ENCODE measurements at regions not wholly inside any gene's neighbourhood (a gene's known extent, or its start where the extent isn't known, plus 50 kb on each side); places are given as distances from the start of the nearest gene placed in this dataset.

- no peak for TF ChIP-seq CEBPZ (IDR thresholded peaks at IDR 0.05; ENCODE audit: low read depth, low read length)
These were observed 467.7 kb upstream of the CELF4 start (continued) for GRCh38 chr18:38033282-38033681.

- no peak overlapping the region for H3K4me2 ChIP-seq (ENCODE audit: control insufficient read depth, insufficient read depth)
- no peak for FAIRE-seq
- ATAC-seq = no peak
- no peaks in the 10 kb centered on the region for H3K9me3 ChIP-seq (replicated peaks; ENCODE audit: control insufficient read depth, insufficient read depth, low read length)
- POLR2A ChIA-PET = no interaction called here
- RAD21 ChIA-PET (ENCODE audit: unreplicated experiment) = no interaction called here
- intact Hi-C loops (cut with micrococcal nuclease; ENCODE audit: unreplicated experiment) (no loop called here), in situ Hi-C loops (cut with MboI) (no loop called here)
- H3K27ac ChIP-seq (ENCODE audit: control insufficient read depth, insufficient read depth) = no peak overlapping the region
- DNase-seq (ENCODE audit: low read depth, low spot score) = no peak
- no peaks in the 10 kb centered on the region for H3K79me2 ChIP-seq (ENCODE audit: control insufficient read depth, insufficient read depth, low read length)
- no peaks in the 10 kb centered on the region for H3K36me3 ChIP-seq (ENCODE audit: control insufficient read depth in 2 of 2, insufficient read depth in 2 of 2, low read length in 1 of 2)
- no peak overlapping the region for H3K4me3 ChIP-seq
- H3K4me1 ChIP-seq (ENCODE audit: control insufficient read depth, insufficient read depth, low read length) = no peaks in the 10 kb centered on the region
- H3K9ac ChIP-seq (ENCODE audit: control insufficient read depth, insufficient read depth, low read length) = no peak overlapping the region
- H2AFZ ChIP-seq (ENCODE audit: control insufficient read depth, low read depth, low read length) = no peak overlapping the region
- CTCF ChIA-PET = no interaction called here
- H4K20me1 ChIP-seq (ENCODE audit: control insufficient read depth, insufficient read depth) = no peaks in the 10 kb centered on the region
- no peaks in the 10 kb centered on the region for H3K27me3 ChIP-seq (replicated peaks in 1 of 2; ENCODE audit: control insufficient read depth in 2 of 2, insufficient read depth in 2 of 2, low read length in 1 of 2)
- BruUV-seq (replicated peaks) = no TSS peak
- SMC1A ChIA-PET (ENCODE audit: uncharacterized antibody, unreplicated experiment) = no interaction called here
- TF ChIP-seq SP1 (IDR thresholded peaks at IDR 0.05; ENCODE audit: low read depth, low read length) (no peak), TCF12 (IDR thresholded peaks at IDR 0.05; ENCODE audit: low read depth, low read length) (no peak), ZNF274 (IDR thresholded peaks at IDR 0.05; ENCODE audit: insufficient read depth, insufficient read length) (no peak), ZSCAN29 (IDR thresholded peaks at IDR 0.05) (no peak), CEBPZ (IDR thresholded peaks at IDR 0.05; ENCODE audit: low read depth, low read length) (no peak), MTA2 (IDR thresholded peaks at IDR 0.05; ENCODE audit: low read depth) (no peak), RELA (IDR thresholded peaks at IDR 0.05; ENCODE audit: borderline replicate concordance, partially characterized antibody) (no peak), IRF3 (IDR thresholded peaks at IDR 0.05) (no peak), MEF2A (IDR thresholded peaks at IDR 0.05; ENCODE audit: insufficient read depth, low read depth, low read length) (no peak), STAT3 (IDR thresholded peaks at IDR 0.05; ENCODE audit: low read depth, low read length) (no peak), SKIL (IDR thresholded peaks at IDR 0.05; ENCODE audit: low read depth, poor library complexity, severe bottlenecking) (no peak), POLR2AphosphoS2 (IDR thresholded peaks at IDR 0.05; ENCODE audit: low read depth, low read length) (no peak), BCL11A (IDR thresholded peaks at IDR 0.05; ENCODE audit: low read depth, low read length) (no peak)
These were observed 466.9 kb upstream of the CELF4 start for GRCh38 chr18:38032516-38032915.

Measured in GM12878 (cell line).